ENCODE measurements at regions not wholly inside any gene's neighbourhood (a gene's known extent, or its start where the extent isn't known, plus 50 kb on each side); places are given as distances from the start of the nearest gene placed in this dataset.

DNA sequence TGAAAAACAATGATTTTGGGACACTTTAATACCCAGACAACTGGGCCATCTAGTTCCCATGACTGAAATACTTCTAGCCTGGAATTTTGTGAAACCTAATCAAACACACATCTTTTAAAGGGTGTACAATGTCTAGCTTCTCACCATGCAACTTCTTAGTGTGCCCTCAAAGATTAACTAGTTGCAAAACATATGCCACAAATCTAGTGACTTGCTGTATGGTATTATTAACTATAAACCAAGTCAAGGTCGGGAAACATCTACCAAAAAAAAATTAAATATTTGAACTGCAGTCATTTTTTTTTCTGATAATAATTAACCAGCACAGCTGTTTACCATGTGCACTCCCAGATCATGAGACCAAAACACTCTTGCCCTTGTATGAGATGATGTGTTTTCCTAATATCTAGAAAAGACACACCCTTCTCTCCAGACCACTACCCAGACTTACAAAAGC lies 171.8 kb upstream of the FOXN3 start:
- no peak for TF ChIP-seq POLR2A (IDR thresholded peaks at IDR 0.05)
- TF ChIP-seq, protein P1, sequence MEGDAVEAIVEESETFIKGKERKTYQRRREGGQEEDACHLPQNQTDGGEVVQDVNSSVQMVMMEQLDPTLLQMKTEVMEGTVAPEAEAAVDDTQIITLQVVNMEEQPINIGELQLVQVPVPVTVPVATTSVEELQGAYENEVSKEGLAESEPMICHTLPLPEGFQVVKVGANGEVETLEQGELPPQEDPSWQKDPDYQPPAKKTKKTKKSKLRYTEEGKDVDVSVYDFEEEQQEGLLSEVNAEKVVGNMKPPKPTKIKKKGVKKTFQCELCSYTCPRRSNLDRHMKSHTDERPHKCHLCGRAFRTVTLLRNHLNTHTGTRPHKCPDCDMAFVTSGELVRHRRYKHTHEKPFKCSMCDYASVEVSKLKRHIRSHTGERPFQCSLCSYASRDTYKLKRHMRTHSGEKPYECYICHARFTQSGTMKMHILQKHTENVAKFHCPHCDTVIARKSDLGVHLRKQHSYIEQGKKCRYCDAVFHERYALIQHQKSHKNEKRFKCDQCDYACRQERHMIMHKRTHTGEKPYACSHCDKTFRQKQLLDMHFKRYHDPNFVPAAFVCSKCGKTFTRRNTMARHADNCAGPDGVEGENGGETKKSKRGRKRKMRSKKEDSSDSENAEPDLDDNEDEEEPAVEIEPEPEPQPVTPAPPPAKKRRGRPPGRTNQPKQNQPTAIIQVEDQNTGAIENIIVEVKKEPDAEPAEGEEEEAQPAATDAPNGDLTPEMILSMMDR (IDR thresholded peaks at IDR 0.05): no peak
- no peak for TF ChIP-seq POLR2AphosphoS5 (IDR thresholded peaks at IDR 0.05; ENCODE audit: insufficient read depth in 1 of 2, low read depth in 1 of 2)

Data from vagina (tissue), 2 donors.